ENCODE measurements at regions not wholly inside any gene's neighbourhood (a gene's known extent, or its start where the extent isn't known, plus 50 kb on each side); places are given as distances from the start of the nearest gene placed in this dataset.

GRCh38 chr10:111739125-111739873, 444.3 kb downstream of the GPAM start:
- H3K79me1 ChIP-seq (ENCODE audit: insufficient read depth, low read depth, low read length, poor library complexity, severe bottlenecking) = no peaks in the 10 kb centered on the region
- H2BK12ac ChIP-seq (ENCODE audit: insufficient read length, low read depth, low read length) = no peak overlapping the region
- Mint-ChIP-seq H3K27ac (no peak overlapping the region), H3K36me3 (ENCODE audit: insufficient read depth in 1 of 3, low read depth in 3 of 3) (peaks cover 0 to 5% (median 0%) of the 10 kb centered on the region in 3 experiments; a peak in 1 of 7 replicates), H3K4me3 (no peak overlapping the region), H3K4me1 (peaks cover 3 to 4% of the 10 kb centered on the region in 2 experiments; a peak in 3 of 4 replicates), H3K9me3 (peaks cover 0 to 5% of the 10 kb centered on the region in 2 experiments; a peak in 4 of 5 replicates), H3K27me3 (ENCODE audit: low read depth) (no peaks in the 10 kb centered on the region)
- H3K23ac ChIP-seq (ENCODE audit: insufficient read length, low read depth, low read length) = no peak overlapping the region
- no peaks in the 10 kb centered on the region for H4K20me1 ChIP-seq (ENCODE audit: control insufficient read depth, insufficient read depth, insufficient read length)
- H3K79me2 ChIP-seq (ENCODE audit: insufficient read depth, low read length) = no peaks in the 10 kb centered on the region
- WGBS (ENCODE audit: extremely low coverage, insufficient read length, low lambda C conversion rate) = no CpG with 5 or more reads among the region's 6 CpGs
- H2BK120ac ChIP-seq (ENCODE audit: low read depth, low read length, poor library complexity, severe bottlenecking) = no peak overlapping the region
- H3K27ac ChIP-seq (ENCODE audit: insufficient read length, low read depth, low read length) = no peak overlapping the region
- H3K14ac ChIP-seq (ENCODE audit: insufficient read depth, low read length) = no peak overlapping the region
- no peak overlapping the region for H2BK5ac ChIP-seq (ENCODE audit: insufficient read length, low read length)
- DNase-seq = no peak
- no peak overlapping the region for H3K4ac ChIP-seq (ENCODE audit: low read depth, low read length)
- H3T11ph ChIP-seq (ENCODE audit: low read length) = no peak overlapping the region
- no peak overlapping the region for H2BK20ac ChIP-seq (ENCODE audit: low read depth, low read length, poor library complexity, severe bottlenecking)
- H4K8ac ChIP-seq (replicated peaks; ENCODE audit: insufficient read length, low read depth, low read length) = no peak overlapping the region
- H3K27me3 ChIP-seq (ENCODE audit: insufficient read depth, low read length) = no peaks in the 10 kb centered on the region
- TF ChIP-seq CTCF (conservative IDR thresholded peaks at IDR 0.05) = no peak
- H4K91ac ChIP-seq (ENCODE audit: insufficient read length, low read depth, low read length) = no peak overlapping the region
- no peak overlapping the region for H3K4me2 ChIP-seq (ENCODE audit: insufficient read depth, insufficient read length, low read length)
- H4K5ac ChIP-seq (ENCODE audit: insufficient read length, low read depth, low read length) = no peak overlapping the region
- H3K56ac ChIP-seq (ENCODE audit: insufficient read length, low read depth, low read length) = no peak overlapping the region
- H3K9me3 ChIP-seq (ENCODE audit: control insufficient read depth, low read depth, low read length) = no peaks in the 10 kb centered on the region
- no peak overlapping the region for H2AK5ac ChIP-seq (ENCODE audit: insufficient read length, low read length)
- no peaks in the 10 kb centered on the region for H3K4me1 ChIP-seq (ENCODE audit: insufficient read depth, low read length)
- no peak overlapping the region for H2AFZ ChIP-seq (ENCODE audit: low read length)
- no peak overlapping the region for H2BK15ac ChIP-seq (ENCODE audit: low read depth, low read length)
- H3K23me2 ChIP-seq (ENCODE audit: insufficient read length, low read depth, low read length, poor library complexity, severe bottlenecking) = no peaks in the 10 kb centered on the region
- H3K9ac ChIP-seq (ENCODE audit: extremely low read depth, insufficient read length, low read length) = no peak overlapping the region
- no peak overlapping the region for H3K18ac ChIP-seq (ENCODE audit: insufficient read length, low read depth, low read length)
